Osteocyte (in vitro differentiated cells): ENCODE measurements at regions not wholly inside any gene's neighbourhood (a gene's known extent, or its start where the extent isn't known, plus 50 kb on each side); places are given as distances from the start of the nearest gene placed in this dataset.

Source experiments
- DNase-seq: peaks from one replicate; pipeline ENCODE4 v3.0.0; 2021; ENCODE audit warnings: mixed read lengths; ENCODE audit not compliant: unreplicated experiment; ENCODE audit errors: extremely low spot score
- H3K27ac Mint-ChIP-seq: one replicate; pipeline ENCODE4 v1.8.0; 2021; ENCODE audit warnings: mild to moderate bottlenecking, mixed read lengths; ENCODE audit not compliant: unreplicated experiment
- H3K27me3 Mint-ChIP-seq: one replicate; pipeline ENCODE4 v1.8.0; 2021; ENCODE audit warnings: mixed read lengths; ENCODE audit not compliant: unreplicated experiment
- H3K36me3 Mint-ChIP-seq: one replicate; pipeline ENCODE4 v1.8.0; 2021; ENCODE audit warnings: mixed read lengths; ENCODE audit not compliant: unreplicated experiment
- H3K4me1 Mint-ChIP-seq: one replicate; pipeline ENCODE4 v1.8.0; 2021; ENCODE audit warnings: mixed read lengths; ENCODE audit not compliant: unreplicated experiment
- H3K4me3 Mint-ChIP-seq: one replicate; pipeline ENCODE4 v1.8.0; 2021; ENCODE audit warnings: mild to moderate bottlenecking, moderate library complexity, mixed read lengths; ENCODE audit not compliant: unreplicated experiment
- H3K9me3 Mint-ChIP-seq: one replicate; pipeline ENCODE4 v1.8.0; 2021; ENCODE audit warnings: mixed read lengths; ENCODE audit not compliant: unreplicated experiment
- TF ChIP-seq, protein P1 (sequence below): fragments of 200-600 bp; sonication (generic); IDR thresholded peaks from 2 replicates; pipeline ENCODE4 v1.5.0; 2021; ENCODE audit warnings: antibody characterized with exemption, mild to moderate bottlenecking, moderate library complexity

DNA sequence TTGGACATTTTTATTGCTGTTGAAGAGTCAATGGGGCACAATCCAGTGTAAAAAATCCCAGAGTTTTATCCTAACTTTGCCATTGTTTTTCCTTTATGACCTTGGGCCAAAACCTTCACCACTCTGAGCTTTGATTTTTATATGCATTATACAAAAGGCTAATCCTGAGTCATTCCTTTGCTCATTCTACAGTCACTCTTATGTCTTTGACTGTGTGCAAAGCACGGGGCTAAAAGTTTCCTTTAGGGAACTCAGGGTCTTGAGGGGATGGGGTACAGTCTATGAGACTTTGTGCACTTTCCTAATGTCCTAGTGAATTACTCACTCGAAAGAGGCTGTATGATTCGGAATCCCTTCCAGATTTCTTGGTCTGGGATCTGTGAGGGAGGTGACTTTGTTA, 543.2 kb upstream of the CAMK1G start:
- H3K27me3 Mint-ChIP-seq, result no peaks in the 10 kb centered on the region

DNA sequence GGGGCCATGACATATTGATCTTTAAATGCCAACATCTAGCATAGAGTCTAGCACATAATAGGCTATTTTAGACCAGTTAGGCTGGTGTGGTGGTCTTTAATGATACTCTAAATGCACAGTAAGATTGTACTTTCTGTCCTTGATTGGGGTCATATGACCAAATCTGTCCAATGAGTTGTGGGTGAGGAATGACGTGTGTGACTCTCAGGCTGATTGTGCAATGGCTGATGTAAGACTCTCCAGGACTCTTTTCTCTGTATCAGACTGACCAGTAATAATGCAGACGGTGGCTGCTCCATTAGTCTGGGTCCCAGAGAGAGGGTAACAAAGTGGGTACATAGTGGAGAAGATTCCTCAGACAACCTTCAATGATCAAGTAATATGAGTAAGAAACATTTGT, 541.6 kb upstream of the CAMK1G start:
- DNase-seq, result no peak
- H3K4me3 Mint-ChIP-seq, result no peak overlapping the region
- H3K27me3 Mint-ChIP-seq, result no peaks in the 10 kb centered on the region
- no peak overlapping the region for H3K27ac Mint-ChIP-seq
- H3K4me1 Mint-ChIP-seq, result peaks cover 16% of the 10 kb centered on the region
- TF ChIP-seq, protein P1, sequence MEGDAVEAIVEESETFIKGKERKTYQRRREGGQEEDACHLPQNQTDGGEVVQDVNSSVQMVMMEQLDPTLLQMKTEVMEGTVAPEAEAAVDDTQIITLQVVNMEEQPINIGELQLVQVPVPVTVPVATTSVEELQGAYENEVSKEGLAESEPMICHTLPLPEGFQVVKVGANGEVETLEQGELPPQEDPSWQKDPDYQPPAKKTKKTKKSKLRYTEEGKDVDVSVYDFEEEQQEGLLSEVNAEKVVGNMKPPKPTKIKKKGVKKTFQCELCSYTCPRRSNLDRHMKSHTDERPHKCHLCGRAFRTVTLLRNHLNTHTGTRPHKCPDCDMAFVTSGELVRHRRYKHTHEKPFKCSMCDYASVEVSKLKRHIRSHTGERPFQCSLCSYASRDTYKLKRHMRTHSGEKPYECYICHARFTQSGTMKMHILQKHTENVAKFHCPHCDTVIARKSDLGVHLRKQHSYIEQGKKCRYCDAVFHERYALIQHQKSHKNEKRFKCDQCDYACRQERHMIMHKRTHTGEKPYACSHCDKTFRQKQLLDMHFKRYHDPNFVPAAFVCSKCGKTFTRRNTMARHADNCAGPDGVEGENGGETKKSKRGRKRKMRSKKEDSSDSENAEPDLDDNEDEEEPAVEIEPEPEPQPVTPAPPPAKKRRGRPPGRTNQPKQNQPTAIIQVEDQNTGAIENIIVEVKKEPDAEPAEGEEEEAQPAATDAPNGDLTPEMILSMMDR, result no peak
- no peaks in the 10 kb centered on the region for H3K9me3 Mint-ChIP-seq
- no peaks in the 10 kb centered on the region for H3K36me3 Mint-ChIP-seq

More for the DNA sequence above, 543.2 kb upstream of the CAMK1G start:
- Mint-ChIP-seq H3K9me3 (no peaks in the 10 kb centered on the region), H3K4me3 (no peak overlapping the region), H3K27ac (no peak overlapping the region), H3K36me3 (no peaks in the 10 kb centered on the region), H3K4me1 (peaks cover 12% of the 10 kb centered on the region)
- TF ChIP-seq, protein P1, result no peak
- no peak for DNase-seq

DNA sequence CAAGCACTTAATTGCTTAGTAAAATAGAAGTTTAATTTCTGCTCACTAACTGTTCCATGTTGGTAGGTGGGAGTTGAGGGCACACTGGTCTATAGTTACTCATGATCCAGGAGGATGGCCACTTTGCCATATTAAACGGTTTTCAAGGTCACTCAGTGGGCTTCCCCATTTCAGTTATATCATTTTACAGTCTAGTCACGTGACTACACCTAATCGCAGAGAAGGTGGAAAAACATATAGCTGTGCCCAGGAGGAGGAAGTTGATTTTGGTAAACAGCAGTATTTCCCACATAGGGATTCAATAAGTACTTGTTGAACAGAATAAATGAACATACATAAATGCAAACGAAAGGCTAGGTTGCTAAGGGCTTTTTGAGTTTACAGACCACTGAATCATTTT, 541.1 kb upstream of the CAMK1G start:
- Mint-ChIP-seq H3K36me3 (no peaks in the 10 kb centered on the region), H3K9me3 (no peaks in the 10 kb centered on the region), H3K27me3 (no peaks in the 10 kb centered on the region), H3K4me3 (no peak overlapping the region), H3K4me1 (peaks cover 16% of the 10 kb centered on the region), H3K27ac (no peak overlapping the region)
- TF ChIP-seq, protein P1, result no peak
- DNase-seq, result no peak

DNA sequence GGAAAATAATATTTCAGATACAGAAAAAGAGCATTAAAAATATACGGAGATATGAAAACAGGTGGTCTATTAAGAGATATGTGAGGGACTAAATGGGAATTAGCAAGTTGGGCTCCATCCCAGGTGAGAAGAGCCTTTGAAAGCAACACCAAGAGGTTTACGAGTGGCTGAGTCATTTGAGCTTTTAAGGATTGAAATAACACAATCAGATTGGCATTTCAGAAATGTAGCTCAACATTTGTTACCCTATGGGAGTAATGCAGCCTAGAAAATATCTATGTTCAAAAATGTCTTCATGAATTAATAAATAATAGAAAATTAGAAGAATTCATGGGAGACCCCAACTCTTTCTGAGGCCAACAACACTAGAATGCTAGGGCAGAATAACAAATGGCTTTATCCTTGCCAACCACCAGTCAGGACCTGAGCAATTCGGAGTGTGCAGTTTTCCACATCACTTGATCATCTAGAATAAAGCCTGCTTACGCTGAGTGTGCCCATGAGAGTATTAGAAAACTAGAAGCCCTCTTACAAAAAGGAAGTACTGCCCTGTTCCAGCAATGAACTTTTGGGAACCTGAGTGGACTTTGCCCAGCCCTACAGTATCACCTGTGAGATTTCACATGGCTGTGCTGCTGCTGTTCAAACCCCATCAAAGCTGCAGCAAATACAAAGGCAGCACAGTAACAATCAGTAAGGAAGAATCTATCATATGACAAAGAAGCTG, 538.0 kb upstream of the CAMK1G start:
- DNase-seq, result no peak
- Mint-ChIP-seq H3K27ac (no peak overlapping the region), H3K9me3 (no peaks in the 10 kb centered on the region), H3K4me3 (no peak overlapping the region), H3K27me3 (no peaks in the 10 kb centered on the region), H3K4me1 (peaks cover 25% of the 10 kb centered on the region), H3K36me3 (no peaks in the 10 kb centered on the region)
- TF ChIP-seq, protein P1, result no peak

DNA sequence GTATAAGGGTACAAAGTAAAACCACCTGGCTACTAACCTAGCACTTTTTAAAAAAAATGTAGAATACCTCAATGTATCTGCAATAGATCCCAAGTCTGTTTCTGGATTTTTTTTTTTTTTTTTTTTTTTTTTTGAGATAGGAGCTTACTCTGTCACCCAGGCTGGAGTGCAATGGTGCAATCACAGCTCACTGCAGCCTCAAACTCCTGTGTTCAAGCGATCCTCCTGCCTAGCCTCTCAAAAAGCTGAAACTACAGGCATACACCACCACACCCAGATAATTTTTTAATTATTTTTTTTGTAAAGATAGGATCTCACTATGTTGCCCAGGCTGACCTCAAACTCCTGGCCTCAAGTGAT, 537.5 kb upstream of the CAMK1G start:
- Mint-ChIP-seq H3K9me3 (no peaks in the 10 kb centered on the region), H3K36me3 (no peaks in the 10 kb centered on the region), H3K4me3 (no peak overlapping the region), H3K4me1 (peaks cover 25% of the 10 kb centered on the region), H3K27me3 (no peaks in the 10 kb centered on the region), H3K27ac (no peak overlapping the region)
- no peak for DNase-seq
- TF ChIP-seq, protein P1, result no peak
